ENCODE measurements at regions not wholly inside any gene's neighbourhood (a gene's known extent, or its start where the extent isn't known, plus 50 kb on each side); places are given as distances from the start of the nearest gene placed in this dataset.

DNA sequence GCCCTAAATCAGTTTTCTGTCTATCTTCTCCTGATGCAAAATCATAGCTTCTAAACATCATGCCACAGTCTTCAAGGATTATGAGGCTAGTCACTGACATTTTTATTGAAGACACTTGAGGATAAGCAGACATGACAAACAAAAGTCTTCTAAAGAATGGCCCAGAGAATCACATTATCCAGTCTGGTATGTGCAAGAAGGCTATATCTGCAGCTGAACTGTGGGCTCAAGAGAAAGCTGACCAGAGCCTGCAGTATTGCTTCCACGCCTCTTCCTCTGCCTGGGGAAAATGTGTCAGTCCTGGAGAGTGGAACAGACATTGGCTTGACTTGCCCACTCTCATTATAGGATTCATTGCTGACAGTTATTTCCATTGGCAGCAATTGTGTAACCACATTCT lies 553.5 kb downstream of the SPOCK3 start:
- no peak overlapping the region for H3K18ac ChIP-seq (ENCODE audit: insufficient read length, low read depth, low read length)
- H3K4me1 ChIP-seq (ENCODE audit: insufficient read depth, low read length), result no peaks in the 10 kb centered on the region
- no peak overlapping the region for H4K91ac ChIP-seq (ENCODE audit: insufficient read length, low read depth, low read length)
- no peak overlapping the region for H2AFZ ChIP-seq (ENCODE audit: low read length)
- H4K5ac ChIP-seq (ENCODE audit: insufficient read length, low read depth, low read length), result no peak overlapping the region
- Mint-ChIP-seq H3K36me3 (ENCODE audit: insufficient read depth in 1 of 3, low read depth in 3 of 3) (no peaks in the 10 kb centered on the region), H3K4me1 (peaks cover 0 to 9% of the 10 kb centered on the region in 2 experiments; a peak in 1 of 4 replicates), H3K4me3 (no peak overlapping the region), H3K27me3 (ENCODE audit: low read depth) (no peaks in the 10 kb centered on the region), H3K27ac (no peak overlapping the region), H3K9me3 (no peaks in the 10 kb centered on the region)
- no peaks in the 10 kb centered on the region for H4K20me1 ChIP-seq (ENCODE audit: control insufficient read depth, insufficient read depth, insufficient read length)
- H2AK5ac ChIP-seq (ENCODE audit: insufficient read length, low read length), result no peak overlapping the region
- no CpG with 5 or more reads among the region's 1 CpG for WGBS (ENCODE audit: extremely low coverage, insufficient read length, low lambda C conversion rate)
- H2BK15ac ChIP-seq (ENCODE audit: low read depth, low read length), result no peak overlapping the region
- H3K9me3 ChIP-seq (ENCODE audit: control insufficient read depth, low read depth, low read length), result no peaks in the 10 kb centered on the region
- no peak overlapping the region for H3K9ac ChIP-seq (ENCODE audit: extremely low read depth, insufficient read length, low read length)
- DNase-seq, result no peak
- H3K23ac ChIP-seq (ENCODE audit: insufficient read length, low read depth, low read length), result no peak overlapping the region
- no peaks in the 10 kb centered on the region for H3K79me1 ChIP-seq (ENCODE audit: insufficient read depth, low read depth, low read length, poor library complexity, severe bottlenecking)
- H3K14ac ChIP-seq (ENCODE audit: insufficient read depth, low read length), result no peak overlapping the region
- H3K27me3 ChIP-seq (ENCODE audit: insufficient read depth, low read length), result no peaks in the 10 kb centered on the region
- H2BK20ac ChIP-seq (ENCODE audit: low read depth, low read length, poor library complexity, severe bottlenecking), result no peak overlapping the region
- H2BK5ac ChIP-seq (ENCODE audit: insufficient read length, low read length), result no peak overlapping the region
- H3K56ac ChIP-seq (ENCODE audit: insufficient read length, low read depth, low read length), result no peak overlapping the region
- no peak overlapping the region for H2BK120ac ChIP-seq (ENCODE audit: low read depth, low read length, poor library complexity, severe bottlenecking)
- no peak overlapping the region for H2BK12ac ChIP-seq (ENCODE audit: insufficient read length, low read depth, low read length)
- TF ChIP-seq, protein P1, sequence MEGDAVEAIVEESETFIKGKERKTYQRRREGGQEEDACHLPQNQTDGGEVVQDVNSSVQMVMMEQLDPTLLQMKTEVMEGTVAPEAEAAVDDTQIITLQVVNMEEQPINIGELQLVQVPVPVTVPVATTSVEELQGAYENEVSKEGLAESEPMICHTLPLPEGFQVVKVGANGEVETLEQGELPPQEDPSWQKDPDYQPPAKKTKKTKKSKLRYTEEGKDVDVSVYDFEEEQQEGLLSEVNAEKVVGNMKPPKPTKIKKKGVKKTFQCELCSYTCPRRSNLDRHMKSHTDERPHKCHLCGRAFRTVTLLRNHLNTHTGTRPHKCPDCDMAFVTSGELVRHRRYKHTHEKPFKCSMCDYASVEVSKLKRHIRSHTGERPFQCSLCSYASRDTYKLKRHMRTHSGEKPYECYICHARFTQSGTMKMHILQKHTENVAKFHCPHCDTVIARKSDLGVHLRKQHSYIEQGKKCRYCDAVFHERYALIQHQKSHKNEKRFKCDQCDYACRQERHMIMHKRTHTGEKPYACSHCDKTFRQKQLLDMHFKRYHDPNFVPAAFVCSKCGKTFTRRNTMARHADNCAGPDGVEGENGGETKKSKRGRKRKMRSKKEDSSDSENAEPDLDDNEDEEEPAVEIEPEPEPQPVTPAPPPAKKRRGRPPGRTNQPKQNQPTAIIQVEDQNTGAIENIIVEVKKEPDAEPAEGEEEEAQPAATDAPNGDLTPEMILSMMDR (conservative IDR thresholded peaks at IDR 0.05), result no peak
- H3K4me2 ChIP-seq (ENCODE audit: insufficient read depth, insufficient read length, low read length), result no peak overlapping the region
- H3K23me2 ChIP-seq (ENCODE audit: insufficient read length, low read depth, low read length, poor library complexity, severe bottlenecking), result no peaks in the 10 kb centered on the region
- H3K79me2 ChIP-seq (ENCODE audit: insufficient read depth, low read length), result no peaks in the 10 kb centered on the region
- no peak overlapping the region for H4K8ac ChIP-seq (replicated peaks; ENCODE audit: insufficient read length, low read depth, low read length)
- no peak overlapping the region for H3T11ph ChIP-seq (ENCODE audit: low read length)
- H3K27ac ChIP-seq (ENCODE audit: insufficient read length, low read depth, low read length), result no peak overlapping the region
- H3K4ac ChIP-seq (ENCODE audit: low read depth, low read length), result no peak overlapping the region
